ENCODE measurements at regions not wholly inside any gene's neighbourhood (a gene's known extent, or its start where the extent isn't known, plus 50 kb on each side); places are given as distances from the start of the nearest gene placed in this dataset.

- H3K4me3 ChIP-seq (ENCODE audit: extremely low read depth in 1 of 4, insufficient read depth in 2 of 4, low read depth in 3 of 4, low read length in 4 of 4) = no peak overlapping the region
- no peak overlapping the region for H2AK5ac ChIP-seq (ENCODE audit: low read depth, low read length)
- H2BK15ac ChIP-seq (ENCODE audit: low read length) = no peak overlapping the region
- no peak overlapping the region for H3K18ac ChIP-seq (ENCODE audit: extremely low read depth, low read length)
- peaks cover 6 to 10% of the 10 kb centered on the region in 2 experiments; a peak in 3 of 4 replicates for H3K9me3 ChIP-seq (ENCODE audit: insufficient read depth in 2 of 2, low read depth in 1 of 2, low read length in 1 of 2)
- H3K27ac ChIP-seq (ENCODE audit: low read depth, low read length) = no peak overlapping the region
- H3K23me2 ChIP-seq (ENCODE audit: low read depth, low read length) = no peaks in the 10 kb centered on the region
- H2AFZ ChIP-seq (ENCODE audit: low read length) = no peak overlapping the region
- H3K4ac ChIP-seq (replicated peaks; ENCODE audit: insufficient read length, low read depth, low read length) = no peak overlapping the region
- no peak overlapping the region for H3K56ac ChIP-seq (replicated peaks; ENCODE audit: insufficient read length, low read depth, low read length)
- H3K79me2 ChIP-seq (ENCODE audit: control insufficient read depth in 1 of 2, insufficient read depth in 2 of 2, low read length in 2 of 2) = no peaks in the 10 kb centered on the region
- H4K20me1 ChIP-seq (replicated peaks in 1 of 2; ENCODE audit: control insufficient read depth in 1 of 2, insufficient read depth in 2 of 2, low read length in 2 of 2) = no peaks in the 10 kb centered on the region
- H3K36me3 ChIP-seq (ENCODE audit: control insufficient read depth in 2 of 4, insufficient read depth in 4 of 4, low read length in 3 of 4) = no peaks in the 10 kb centered on the region
- WGBS, 2 experiments (ENCODE audit: extremely low coverage in 1 of 2, insufficient coverage in 1 of 2, insufficient read length in 1 of 2, insufficient replicate concordance in 2 of 2, low coverage in 1 of 2, low lambda C conversion rate in 2 of 2, missing lambda C conversion rate in 1 of 2) = 42% methylated on average over 2 of the region's 2 CpGs; no CpG with 5 or more reads in 1 of the 2 experiments
- H2BK20ac ChIP-seq (ENCODE audit: low read length) = no peak overlapping the region
- peaks cover 0 to 2% (median 0%) of the 10 kb centered on the region in 4 experiments; a peak in 2 of 7 replicates for H3K4me1 ChIP-seq (replicated peaks in 1 of 4; ENCODE audit: control insufficient read depth in 3 of 4, insufficient read depth in 4 of 4, low read length in 3 of 4)
- no peak overlapping the region for H3K14ac ChIP-seq (ENCODE audit: insufficient read length)
- FAIRE-seq = no peak
- H3K27me3 ChIP-seq (replicated peaks in 1 of 4; ENCODE audit: control insufficient read depth in 3 of 4, extremely low read depth in 1 of 4, insufficient read depth in 3 of 4, low read length in 3 of 4) = no peaks in the 10 kb centered on the region
- H4K8ac ChIP-seq (ENCODE audit: extremely low read depth, insufficient read depth, low read length) = no peak overlapping the region
- no peak overlapping the region for H3K4me2 ChIP-seq (ENCODE audit: insufficient read depth in 1 of 2, low read depth in 2 of 2, low read length in 2 of 2)
- no peak overlapping the region for H4K91ac ChIP-seq (replicated peaks; ENCODE audit: insufficient read length, low read length)
- no peak overlapping the region for H2BK5ac ChIP-seq (ENCODE audit: low read depth, low read length)
- no peak overlapping the region for H2BK12ac ChIP-seq (ENCODE audit: low read depth, low read length)
- CTCF ChIA-PET (ENCODE audit: partially characterized antibody) = interaction anchor here (2.2 kb wide), 1 partner anchor 30 kb away, joined by 8 read pairs; no protein-coding TSS in a partner anchor
- no peak overlapping the region for H3K9ac ChIP-seq (replicated peaks in 1 of 4; ENCODE audit: extremely low read depth in 1 of 4, low read depth in 3 of 4, low read length in 3 of 4)
- DNase-seq (ENCODE audit: low read depth in 1 of 2, low spot score in 2 of 2) = no peak
- H3K79me1 ChIP-seq (ENCODE audit: low read depth, low read length) = no peaks in the 10 kb centered on the region
- POLR2A ChIA-PET (ENCODE audit: partially characterized antibody) = no interaction called here
- no peak overlapping the region for H3K23ac ChIP-seq (ENCODE audit: insufficient read length)
- H2BK120ac ChIP-seq (replicated peaks; ENCODE audit: low read depth, low read length) = no peak overlapping the region
- H4K5ac ChIP-seq (ENCODE audit: insufficient read length, low read depth, low read length) = no peak overlapping the region
- TF ChIP-seq, protein P1, sequence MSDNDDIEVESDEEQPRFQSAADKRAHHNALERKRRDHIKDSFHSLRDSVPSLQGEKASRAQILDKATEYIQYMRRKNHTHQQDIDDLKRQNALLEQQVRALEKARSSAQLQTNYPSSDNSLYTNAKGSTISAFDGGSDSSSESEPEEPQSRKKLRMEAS (IDR thresholded peaks at IDR 0.05) = no peak
- TF ChIP-seq ZNF274 (IDR thresholded peaks at IDR 0.05; ENCODE audit: borderline replicate concordance, extremely low read depth, low read length) = no peak
- TF ChIP-seq YY1 (IDR thresholded peaks at IDR 0.05; ENCODE audit: low read depth, low read length) = no peak
- no peak for TF ChIP-seq GABPA (IDR thresholded peaks at IDR 0.05; ENCODE audit: borderline replicate concordance, insufficient read depth, low read length)
- no peak for TF ChIP-seq SUZ12 (IDR thresholded peaks at IDR 0.05; ENCODE audit: low read length)
- TF ChIP-seq RBBP5 (IDR thresholded peaks at IDR 0.05; ENCODE audit: borderline replicate concordance, low read depth, low read length) = no peak
- TF ChIP-seq SRF (IDR thresholded peaks at IDR 0.05; ENCODE audit: low read depth, low read length) = no peak
- no peak for TF ChIP-seq USF2 (IDR thresholded peaks at IDR 0.05; ENCODE audit: low read length)
- no peak for TF ChIP-seq RNF2 (IDR thresholded peaks at IDR 0.05; ENCODE audit: borderline replicate concordance, low read depth, low read length, missing control alignments, poor library complexity, severe bottlenecking)
Measured at GRCh38 chr13:100797921-100798320, 123.3 kb upstream of the TMTC4 start.
